ENCODE measurements at regions not wholly inside any gene's neighbourhood (a gene's known extent, or its start where the extent isn't known, plus 50 kb on each side); places are given as distances from the start of the nearest gene placed in this dataset.

DNA sequence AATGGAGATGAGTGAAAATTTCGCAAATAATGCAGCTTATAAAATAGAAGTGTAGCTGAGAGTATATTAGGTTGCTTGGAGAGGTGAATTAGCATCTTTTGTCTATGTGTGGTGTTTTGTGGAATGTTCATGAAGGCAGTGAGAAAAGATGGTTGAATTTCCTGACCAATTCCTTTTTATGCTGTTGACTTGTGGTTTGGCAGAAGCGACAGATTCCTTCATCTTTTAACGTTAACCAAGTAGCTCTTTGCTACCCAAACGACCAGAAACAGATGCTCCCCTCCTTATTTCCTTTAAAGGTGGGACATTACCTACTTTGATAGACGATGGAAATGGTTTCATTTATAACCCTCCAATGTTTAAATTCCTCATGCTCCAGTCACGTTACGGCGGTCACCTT is 390.5 kb downstream of the QKI start:
- TF ChIP-seq, protein P1, sequence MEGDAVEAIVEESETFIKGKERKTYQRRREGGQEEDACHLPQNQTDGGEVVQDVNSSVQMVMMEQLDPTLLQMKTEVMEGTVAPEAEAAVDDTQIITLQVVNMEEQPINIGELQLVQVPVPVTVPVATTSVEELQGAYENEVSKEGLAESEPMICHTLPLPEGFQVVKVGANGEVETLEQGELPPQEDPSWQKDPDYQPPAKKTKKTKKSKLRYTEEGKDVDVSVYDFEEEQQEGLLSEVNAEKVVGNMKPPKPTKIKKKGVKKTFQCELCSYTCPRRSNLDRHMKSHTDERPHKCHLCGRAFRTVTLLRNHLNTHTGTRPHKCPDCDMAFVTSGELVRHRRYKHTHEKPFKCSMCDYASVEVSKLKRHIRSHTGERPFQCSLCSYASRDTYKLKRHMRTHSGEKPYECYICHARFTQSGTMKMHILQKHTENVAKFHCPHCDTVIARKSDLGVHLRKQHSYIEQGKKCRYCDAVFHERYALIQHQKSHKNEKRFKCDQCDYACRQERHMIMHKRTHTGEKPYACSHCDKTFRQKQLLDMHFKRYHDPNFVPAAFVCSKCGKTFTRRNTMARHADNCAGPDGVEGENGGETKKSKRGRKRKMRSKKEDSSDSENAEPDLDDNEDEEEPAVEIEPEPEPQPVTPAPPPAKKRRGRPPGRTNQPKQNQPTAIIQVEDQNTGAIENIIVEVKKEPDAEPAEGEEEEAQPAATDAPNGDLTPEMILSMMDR (IDR thresholded peaks at IDR 0.05; ENCODE audit: extremely low read depth, missing control alignments) = no peak
- DNase-seq (ENCODE audit: low spot score) = no peak

- TF ChIP-seq, protein P1 (IDR thresholded peaks at IDR 0.05; ENCODE audit: extremely low read depth, missing control alignments) = no peak
- no peak for DNase-seq (ENCODE audit: low spot score)
These were observed 387.7 kb downstream of the QKI start for GRCh38 chr6:163802267-163802666.

GRCh38 chr6:163797296-163797845 is 382.9 kb downstream of the QKI start:
- DNase-seq (ENCODE audit: low spot score) = no peak
- TF ChIP-seq, protein P1 (IDR thresholded peaks at IDR 0.05; ENCODE audit: extremely low read depth, missing control alignments) = no peak

GRCh38 chr6:163793011-163793983 is 378.8 kb downstream of the QKI start:
- TF ChIP-seq, protein P1 (IDR thresholded peaks at IDR 0.05; ENCODE audit: extremely low read depth, missing control alignments) = no peak
- DNase-seq (ENCODE audit: low spot score) = no peak

- TF ChIP-seq, protein P1 (IDR thresholded peaks at IDR 0.05; ENCODE audit: extremely low read depth, missing control alignments) = no peak
- DNase-seq (ENCODE audit: low spot score) = no peak
These were observed 375.8 kb downstream of the QKI start for GRCh38 chr6:163790266-163790840.

DNA sequence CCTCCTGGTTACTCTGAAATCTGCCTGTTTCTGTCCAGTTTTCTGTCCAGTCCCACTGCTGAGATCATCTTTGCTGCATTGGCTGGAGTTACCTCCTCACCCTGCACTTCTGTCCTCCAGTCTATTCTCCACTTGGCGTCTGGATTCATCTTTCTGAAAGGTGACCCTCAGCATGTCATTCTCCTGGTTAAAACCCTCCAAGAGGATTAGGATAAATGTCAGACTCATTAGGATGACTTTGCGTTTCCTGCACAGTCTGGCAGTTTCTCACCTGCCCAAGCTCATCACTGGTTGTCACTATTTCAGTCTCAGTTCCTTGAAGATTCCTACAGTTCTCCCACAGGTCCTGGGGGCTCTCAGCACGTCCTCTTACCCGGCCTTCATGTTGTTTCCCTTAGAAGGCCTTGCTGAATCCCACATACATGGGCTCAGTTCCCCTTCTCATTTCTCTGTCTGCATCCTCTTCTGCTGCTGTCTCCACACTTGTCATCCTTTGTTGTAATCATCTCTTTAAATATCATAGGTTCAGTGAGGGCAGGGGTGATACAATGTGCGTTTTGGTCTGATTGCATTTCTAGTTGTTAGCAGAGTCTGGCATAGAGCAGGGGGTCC is 374.8 kb downstream of the QKI start:
- TF ChIP-seq, protein P1 (IDR thresholded peaks at IDR 0.05; ENCODE audit: extremely low read depth, missing control alignments) = no peak
- DNase-seq (ENCODE audit: low spot score) = no peak

Measured in GM20000 (cell line).